Endothelial cell (in vitro differentiated cells): ENCODE measurements at regions not wholly inside any gene's neighbourhood (a gene's known extent, or its start where the extent isn't known, plus 50 kb on each side); places are given as distances from the start of the nearest gene placed in this dataset.

ENCODE experiments used
- DNase-seq: peaks from one replicate; pipeline ENCODE4 v3.0.0; 2021; ENCODE audit warnings: low spot score
- H3K27ac Mint-ChIP-seq: one replicate; pipeline ENCODE4 v1.8.0; 2021; ENCODE audit warnings: mixed read lengths, inconsistent platforms; ENCODE audit not compliant: unreplicated experiment
- H3K27me3 Mint-ChIP-seq: one replicate; pipeline ENCODE4 v1.8.0; 2021; ENCODE audit warnings: mild to moderate bottlenecking, moderate library complexity, mixed read lengths, inconsistent platforms; ENCODE audit not compliant: unreplicated experiment
- H3K36me3 Mint-ChIP-seq: one replicate; pipeline ENCODE4 v1.8.0; 2021; ENCODE audit warnings: mild to moderate bottlenecking, low read depth, mixed read lengths, inconsistent platforms; ENCODE audit not compliant: unreplicated experiment
- H3K4me1 Mint-ChIP-seq: one replicate; pipeline ENCODE4 v1.8.0; 2021; ENCODE audit warnings: mild to moderate bottlenecking, mixed read lengths, inconsistent platforms; ENCODE audit not compliant: unreplicated experiment
- H3K4me3 Mint-ChIP-seq: one replicate; pipeline ENCODE4 v1.8.0; 2021; ENCODE audit warnings: mild to moderate bottlenecking, mixed read lengths, inconsistent platforms; ENCODE audit not compliant: unreplicated experiment
- H3K9me3 Mint-ChIP-seq: one replicate; pipeline ENCODE4 v1.8.0; 2021; ENCODE audit warnings: mixed read lengths, inconsistent platforms; ENCODE audit not compliant: unreplicated experiment
- TF ChIP-seq, protein P1 (sequence below): fragments of 200-600 bp; sonication (generic); IDR thresholded peaks from one replicate; pipeline ENCODE4 v1.5.0; 2021; ENCODE audit warnings: antibody characterized with exemption; ENCODE audit not compliant: unreplicated experiment

- TF ChIP-seq, protein P1, sequence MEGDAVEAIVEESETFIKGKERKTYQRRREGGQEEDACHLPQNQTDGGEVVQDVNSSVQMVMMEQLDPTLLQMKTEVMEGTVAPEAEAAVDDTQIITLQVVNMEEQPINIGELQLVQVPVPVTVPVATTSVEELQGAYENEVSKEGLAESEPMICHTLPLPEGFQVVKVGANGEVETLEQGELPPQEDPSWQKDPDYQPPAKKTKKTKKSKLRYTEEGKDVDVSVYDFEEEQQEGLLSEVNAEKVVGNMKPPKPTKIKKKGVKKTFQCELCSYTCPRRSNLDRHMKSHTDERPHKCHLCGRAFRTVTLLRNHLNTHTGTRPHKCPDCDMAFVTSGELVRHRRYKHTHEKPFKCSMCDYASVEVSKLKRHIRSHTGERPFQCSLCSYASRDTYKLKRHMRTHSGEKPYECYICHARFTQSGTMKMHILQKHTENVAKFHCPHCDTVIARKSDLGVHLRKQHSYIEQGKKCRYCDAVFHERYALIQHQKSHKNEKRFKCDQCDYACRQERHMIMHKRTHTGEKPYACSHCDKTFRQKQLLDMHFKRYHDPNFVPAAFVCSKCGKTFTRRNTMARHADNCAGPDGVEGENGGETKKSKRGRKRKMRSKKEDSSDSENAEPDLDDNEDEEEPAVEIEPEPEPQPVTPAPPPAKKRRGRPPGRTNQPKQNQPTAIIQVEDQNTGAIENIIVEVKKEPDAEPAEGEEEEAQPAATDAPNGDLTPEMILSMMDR, result no peak
- H3K4me1 Mint-ChIP-seq, result peaks cover 15% of the 10 kb centered on the region
- no peak for DNase-seq
- H3K4me3 Mint-ChIP-seq, result no peak overlapping the region
- no peak overlapping the region for H3K27ac Mint-ChIP-seq
- peaks cover 19% of the 10 kb centered on the region for H3K36me3 Mint-ChIP-seq
- no peaks in the 10 kb centered on the region for H3K9me3 Mint-ChIP-seq
- H3K27me3 Mint-ChIP-seq, result peaks cover 5% of the 10 kb centered on the region
Measured at GRCh38 chr3:124372775-124373174, 357.5 kb upstream of the UMPS start.

GRCh38 chr3:124373524-124373923 lies 356.7 kb upstream of the UMPS start:
- no peak overlapping the region for H3K4me3 Mint-ChIP-seq
- DNase-seq, result no peak
- TF ChIP-seq, protein P1, result no peak

GRCh38 chr3:124374583-124374982 lies 355.7 kb upstream of the UMPS start:
- no peak for DNase-seq
- no peaks in the 10 kb centered on the region for H3K9me3 Mint-ChIP-seq
- peaks cover 15% of the 10 kb centered on the region for H3K4me1 Mint-ChIP-seq
- TF ChIP-seq, protein P1, result no peak
- H3K27me3 Mint-ChIP-seq, result peaks cover 6% of the 10 kb centered on the region
- H3K4me3 Mint-ChIP-seq, result peak overlapping the region; percentile 16
- peaks cover 10% of the 10 kb centered on the region for H3K36me3 Mint-ChIP-seq
- peak overlapping the region; percentile 48 for H3K27ac Mint-ChIP-seq

More at GRCh38 chr3:124373524-124373923, 356.7 kb upstream of the UMPS start:
- Mint-ChIP-seq H3K27me3 (peaks cover 6% of the 10 kb centered on the region), H3K27ac (no peak overlapping the region), H3K36me3 (peaks cover 19% of the 10 kb centered on the region), H3K4me1 (peaks cover 15% of the 10 kb centered on the region), H3K9me3 (no peaks in the 10 kb centered on the region)

- DNase-seq, result no peak
- Mint-ChIP-seq H3K9me3 (no peaks in the 10 kb centered on the region), H3K36me3 (peaks cover 10% of the 10 kb centered on the region), H3K4me1 (peaks cover 30% of the 10 kb centered on the region), H3K4me3 (no peak overlapping the region), H3K27me3 (peaks cover 4% of the 10 kb centered on the region), H3K27ac (no peak overlapping the region)
- TF ChIP-seq, protein P1, result no peak
Measured at GRCh38 chr3:124381575-124382333, 348.5 kb upstream of the UMPS start.

DNA sequence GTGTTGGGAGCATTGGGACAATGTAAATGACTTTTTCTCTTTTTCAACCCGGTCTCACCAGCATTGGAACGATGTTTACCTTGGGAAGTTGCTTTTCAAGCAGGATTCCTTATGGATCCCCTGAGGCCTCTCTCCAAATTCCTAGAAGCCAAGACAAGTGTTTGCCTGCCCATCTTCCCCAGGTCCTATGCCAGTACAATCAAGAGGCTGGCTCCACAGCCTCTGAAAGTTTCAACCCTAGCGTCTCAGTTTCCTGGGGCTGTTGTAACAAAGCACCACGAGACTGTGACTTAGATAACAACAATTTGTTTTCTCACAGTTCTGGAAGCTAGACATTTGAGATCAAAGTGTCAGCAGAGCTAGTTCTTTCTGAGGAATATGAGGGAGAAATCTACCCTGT lies 347.2 kb upstream of the UMPS start:
- H3K27me3 Mint-ChIP-seq, result peaks cover 2% of the 10 kb centered on the region
- no peaks in the 10 kb centered on the region for H3K9me3 Mint-ChIP-seq
- H3K27ac Mint-ChIP-seq, result no peak overlapping the region
- no peak for DNase-seq
- TF ChIP-seq, protein P1, result no peak
- no peak overlapping the region for H3K4me3 Mint-ChIP-seq
- H3K36me3 Mint-ChIP-seq, result peaks cover 13% of the 10 kb centered on the region
- peaks cover 41% of the 10 kb centered on the region for H3K4me1 Mint-ChIP-seq
